Mucosa of descending colon (tissue), 3 donors: ENCODE measurements at regions not wholly inside any gene's neighbourhood (a gene's known extent, or its start where the extent isn't known, plus 50 kb on each side); places are given as distances from the start of the nearest gene placed in this dataset.

Source experiments
- ATAC-seq: fragments of 200-7000 bp; cut with Tn5 transposase; one replicate; pipeline ENCODE4 v1.9.1; 2020; ENCODE audit warnings: mild to moderate bottlenecking, moderate library complexity
- DNase-seq, 3 donors: peaks; one replicate each; pipeline ENCODE4 v3.0.0-alpha.2; 2020
- H3K36me3 ChIP-seq: fragments of 200-600 bp; one replicate; pipeline ENCODE4 v1.8.0; 2021; ENCODE audit warnings: low read depth, mild to moderate bottlenecking
- H3K4me1 ChIP-seq: fragments of 200-600 bp; one replicate; pipeline ENCODE4 v1.8.0; 2021; ENCODE audit warnings: low read depth, mild to moderate bottlenecking
- H3K4me3 ChIP-seq: fragments of 200-600 bp; one replicate; pipeline ENCODE4 v1.8.0; 2021; ENCODE audit warnings: mild to moderate bottlenecking
- H3K9me3 ChIP-seq: fragments of 200-600 bp; one replicate; pipeline ENCODE4 v1.8.0; 2021; ENCODE audit warnings: mild to moderate bottlenecking
- intact Hi-C, 2 donors: fragments of 100-400 bp; cut with DNase I in 1 of 2; cut with micrococcal nuclease in 1 of 2; formaldehyde crosslinking; loops; one replicate each; pipeline versions ENCODE4 v1.11.0 to v1.11.1; 2022; cut with DNase I, micrococcal nuclease
- TF ChIP-seq, protein P1 (sequence below): fragments of 200-600 bp; IDR thresholded peaks from one replicate; pipeline ENCODE4 v1.8.0; 2022; ENCODE audit warnings: antibody characterized with exemption, mild to moderate bottlenecking
- donor health status: DM: no; HTN: no; CAD: no; lungs with moderate emphysema.
- donor health status: DM: no; HTN: no; CAD: no.
- donor health status: DM: no; HTN: yes; CAD: no.

DNA sequence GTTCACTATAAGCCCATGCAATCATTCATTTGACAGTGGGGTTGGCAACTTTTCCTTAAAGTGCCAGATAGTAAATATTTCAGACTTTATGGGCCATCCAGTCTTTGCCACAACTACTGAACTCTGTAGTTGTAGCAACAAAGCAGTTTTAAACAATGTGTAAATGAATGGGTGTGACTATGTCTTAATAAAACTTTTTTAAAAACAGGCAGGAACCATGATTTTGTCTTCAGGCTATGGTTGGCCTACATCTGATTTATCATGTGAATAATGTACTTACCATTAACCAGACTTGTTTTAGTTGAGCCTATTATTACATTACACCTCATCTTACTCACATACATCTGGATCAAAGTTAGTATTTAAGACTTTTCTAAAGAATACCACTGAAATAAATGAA lies 361.6 kb downstream of the GABRG2 start:
- Histone ChIP-seq H3K4me1 (no peaks in the 10 kb centered on the region), H3K9me3 (no peaks in the 10 kb centered on the region), H3K36me3 (no peaks in the 10 kb centered on the region), H3K4me3 (no peak overlapping the region)
- TF ChIP-seq, protein P1, sequence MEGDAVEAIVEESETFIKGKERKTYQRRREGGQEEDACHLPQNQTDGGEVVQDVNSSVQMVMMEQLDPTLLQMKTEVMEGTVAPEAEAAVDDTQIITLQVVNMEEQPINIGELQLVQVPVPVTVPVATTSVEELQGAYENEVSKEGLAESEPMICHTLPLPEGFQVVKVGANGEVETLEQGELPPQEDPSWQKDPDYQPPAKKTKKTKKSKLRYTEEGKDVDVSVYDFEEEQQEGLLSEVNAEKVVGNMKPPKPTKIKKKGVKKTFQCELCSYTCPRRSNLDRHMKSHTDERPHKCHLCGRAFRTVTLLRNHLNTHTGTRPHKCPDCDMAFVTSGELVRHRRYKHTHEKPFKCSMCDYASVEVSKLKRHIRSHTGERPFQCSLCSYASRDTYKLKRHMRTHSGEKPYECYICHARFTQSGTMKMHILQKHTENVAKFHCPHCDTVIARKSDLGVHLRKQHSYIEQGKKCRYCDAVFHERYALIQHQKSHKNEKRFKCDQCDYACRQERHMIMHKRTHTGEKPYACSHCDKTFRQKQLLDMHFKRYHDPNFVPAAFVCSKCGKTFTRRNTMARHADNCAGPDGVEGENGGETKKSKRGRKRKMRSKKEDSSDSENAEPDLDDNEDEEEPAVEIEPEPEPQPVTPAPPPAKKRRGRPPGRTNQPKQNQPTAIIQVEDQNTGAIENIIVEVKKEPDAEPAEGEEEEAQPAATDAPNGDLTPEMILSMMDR = no peak
- DNase-seq = no peak
- intact Hi-C loops = no loop called here
- ATAC-seq = no peak

DNA sequence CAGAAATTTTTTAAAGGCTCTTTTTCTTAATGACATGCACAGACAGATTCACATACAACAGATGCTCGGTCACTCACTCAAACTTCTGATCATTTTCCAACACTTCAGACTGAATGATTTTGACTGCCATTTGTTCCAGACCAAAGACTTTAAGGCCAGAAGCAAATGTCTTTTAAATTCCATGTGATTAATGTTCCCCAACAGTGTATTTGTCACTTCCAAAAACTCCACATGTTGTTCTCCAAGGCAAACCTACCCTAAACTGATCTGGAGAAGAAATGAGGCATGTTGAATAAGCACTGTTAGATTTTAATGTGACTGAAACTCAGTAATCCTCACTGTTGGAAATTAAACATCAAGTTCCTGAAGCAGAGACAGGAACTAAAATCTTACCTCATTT lies 366.7 kb downstream of the GABRG2 start:
- Histone ChIP-seq H3K4me1 (no peaks in the 10 kb centered on the region), H3K4me3 (no peak overlapping the region), H3K36me3 (no peaks in the 10 kb centered on the region), H3K9me3 (no peaks in the 10 kb centered on the region)
- ATAC-seq (no peak), DNase-seq (no peak)
- intact Hi-C loops = no loop called here
- TF ChIP-seq, protein P1 = no peak

DNA sequence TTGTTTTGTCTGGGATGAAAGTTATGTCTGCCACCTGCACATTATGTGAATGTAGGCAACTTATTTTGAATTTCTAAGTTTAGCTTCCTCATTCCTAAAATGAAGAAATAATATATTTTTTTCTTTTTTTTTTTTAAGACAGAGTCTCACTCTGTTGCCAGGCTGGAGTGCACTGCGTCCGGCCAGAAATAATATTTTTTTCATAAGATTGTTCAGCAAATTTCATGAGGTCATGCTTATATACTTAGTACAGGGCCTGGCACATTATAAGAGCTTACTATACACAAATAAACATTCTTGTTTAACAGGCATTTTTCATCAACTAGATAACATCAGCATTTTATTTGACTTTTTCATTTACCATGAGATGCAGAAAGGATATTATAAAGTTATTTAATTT lies 368.5 kb downstream of the GABRG2 start:
- H3K36me3 ChIP-seq = no peaks in the 10 kb centered on the region
- ATAC-seq (no peak), DNase-seq (no peak)
- H3K4me3 ChIP-seq = no peak overlapping the region
- TF ChIP-seq, protein P1 = no peak
- H3K4me1 ChIP-seq = no peaks in the 10 kb centered on the region
- intact Hi-C loops = no loop called here
- no peaks in the 10 kb centered on the region for H3K9me3 ChIP-seq

DNA sequence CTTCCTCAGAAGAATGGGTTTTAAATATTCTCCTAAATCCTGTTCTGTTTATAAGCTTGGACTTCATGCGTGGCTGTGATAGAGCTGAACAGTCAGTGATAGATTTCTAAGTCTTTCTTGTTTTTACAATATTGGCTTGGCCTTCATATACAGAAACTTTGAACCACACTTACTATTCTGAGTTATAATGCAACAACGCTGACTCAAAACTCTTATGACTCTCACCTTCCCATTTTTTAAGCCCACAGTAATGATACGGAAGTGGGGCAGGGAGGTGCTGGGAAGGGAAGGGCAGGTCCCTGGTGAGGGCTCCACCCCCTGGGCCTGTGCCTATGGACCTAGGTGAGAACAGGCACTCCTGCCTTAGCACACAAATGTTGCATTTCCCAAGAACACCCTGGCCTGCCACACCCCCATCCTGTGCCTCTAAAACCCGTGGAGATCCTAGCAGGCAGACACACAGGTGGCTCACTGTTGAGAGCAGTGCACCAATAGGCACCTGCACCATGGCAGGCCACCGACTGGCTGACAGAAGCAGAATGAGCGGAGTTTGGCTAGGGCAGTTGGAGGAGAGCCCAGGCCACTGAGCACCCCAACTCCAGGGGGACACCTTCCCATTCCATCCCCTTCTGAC lies 376.7 kb downstream of the GABRG2 start:
- Histone ChIP-seq H3K9me3 (no peaks in the 10 kb centered on the region), H3K4me3 (no peak overlapping the region), H3K4me1 (no peaks in the 10 kb centered on the region), H3K36me3 (no peaks in the 10 kb centered on the region)
- intact Hi-C loops = no loop called here
- DNase-seq (no peak), ATAC-seq (no peak)
- TF ChIP-seq, protein P1 = no peak

DNA sequence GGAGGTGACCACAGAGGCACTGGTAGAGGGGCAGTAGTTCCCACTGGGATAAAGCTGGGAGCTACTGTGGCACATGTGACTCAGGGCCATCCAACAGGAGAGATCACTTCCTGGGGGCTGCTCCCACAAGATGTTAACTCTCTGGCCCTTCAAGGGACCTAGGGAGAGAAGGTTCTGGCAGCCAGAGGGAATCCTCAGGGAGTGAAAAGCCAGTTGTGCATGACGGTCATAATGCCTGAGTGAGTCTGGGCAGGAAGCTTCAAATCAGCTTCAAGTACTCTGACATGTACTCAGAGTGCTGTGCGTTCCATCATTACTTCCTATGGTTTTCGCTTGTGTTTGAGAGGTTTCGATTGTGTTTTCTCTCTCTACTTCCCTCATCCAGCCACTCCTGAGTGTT lies 388.5 kb downstream of the GABRG2 start:
- intact Hi-C loops = no loop called here
- Histone ChIP-seq H3K4me1 (no peaks in the 10 kb centered on the region), H3K9me3 (peaks cover 15% of the 10 kb centered on the region), H3K4me3 (no peak overlapping the region), H3K36me3 (no peaks in the 10 kb centered on the region)
- TF ChIP-seq, protein P1 = no peak
- ATAC-seq (no peak), DNase-seq (no peak)

DNA sequence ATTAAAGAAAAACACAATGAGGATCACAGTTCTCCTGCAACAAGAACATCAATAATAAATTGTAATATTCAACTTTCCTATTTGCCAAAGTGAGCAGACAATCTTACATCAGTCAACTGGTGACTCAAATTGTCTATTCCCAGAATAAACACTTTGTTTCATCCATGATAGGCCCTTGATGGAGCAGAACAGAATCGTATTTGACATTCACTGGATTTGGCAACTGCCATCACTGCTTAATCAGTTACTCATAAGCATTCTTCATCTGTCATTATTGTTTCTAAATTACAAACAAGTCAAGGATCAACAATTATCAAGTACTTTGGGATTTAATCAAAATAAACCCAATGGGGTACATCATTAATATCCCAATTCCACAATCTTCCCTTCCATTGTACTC lies 398.4 kb downstream of the GABRG2 start:
- no peak for DNase-seq
- H3K36me3 ChIP-seq = no peaks in the 10 kb centered on the region
- TF ChIP-seq, protein P1 = no peak
- ATAC-seq = no peak
- no peaks in the 10 kb centered on the region for H3K9me3 ChIP-seq
- H3K4me1 ChIP-seq = no peaks in the 10 kb centered on the region
- no peak overlapping the region for H3K4me3 ChIP-seq
- intact Hi-C loops = no loop called here
